H9 (cell line): ENCODE measurements at regions not wholly inside any gene's neighbourhood (a gene's known extent, or its start where the extent isn't known, plus 50 kb on each side); places are given as distances from the start of the nearest gene placed in this dataset.

ENCODE experiments used
- DNase-seq: peaks from one replicate; pipeline ENCODE4 v3.0.0-alpha.2; 2017
- H2AFZ ChIP-seq: one replicate; pipeline ENCODE4 v1.6.1; 2013; ENCODE audit warnings: mild to moderate bottlenecking, low read length, control low read depth, moderate library complexity
- H2AK5ac ChIP-seq: 2 replicates; pipeline ENCODE4 v1.6.1; 2013; ENCODE audit warnings: low read length, control low read depth, mixed read lengths; ENCODE audit not compliant: insufficient read length
- H2BK120ac ChIP-seq: one replicate; pipeline ENCODE4 v1.6.1; 2013; ENCODE audit warnings: low read depth, mild to moderate bottlenecking, low read length, control low read depth, inconsistent platforms; ENCODE audit not compliant: poor library complexity, severe bottlenecking
- H2BK12ac ChIP-seq: 2 replicates; pipeline ENCODE4 v1.6.1; 2013; ENCODE audit warnings: low read length, control low read depth, mixed read lengths, low read depth; ENCODE audit not compliant: insufficient read length
- H2BK15ac ChIP-seq: 2 replicates; pipeline ENCODE4 v1.6.1; 2013; ENCODE audit warnings: low read depth, low read length, control low read depth
- H2BK20ac ChIP-seq: one replicate; pipeline ENCODE4 v1.6.1; 2013; ENCODE audit warnings: low read depth, mild to moderate bottlenecking, low read length, control low read depth, inconsistent platforms; ENCODE audit not compliant: poor library complexity, severe bottlenecking
- H2BK5ac ChIP-seq: 2 replicates; pipeline ENCODE4 v1.6.1; 2013; ENCODE audit warnings: low read length, control low read depth, mixed read lengths; ENCODE audit not compliant: insufficient read length
- H3K14ac ChIP-seq: 2 replicates; pipeline ENCODE4 v1.6.1; 2013; ENCODE audit warnings: low read length, control low read depth; ENCODE audit not compliant: insufficient read depth
- H3K18ac ChIP-seq: 2 replicates; pipeline ENCODE4 v1.6.1; 2013; ENCODE audit warnings: low read depth, mild to moderate bottlenecking, mixed read lengths, low read length, control low read depth; ENCODE audit not compliant: insufficient read length
- H3K23ac ChIP-seq: 2 replicates; pipeline ENCODE4 v1.6.1; 2013; ENCODE audit warnings: low read length, control low read depth, mixed read lengths, low read depth; ENCODE audit not compliant: insufficient read length
- H3K23me2 ChIP-seq: 2 replicates; pipeline ENCODE4 v1.6.1; 2013; ENCODE audit warnings: low read depth, mild to moderate bottlenecking, mixed read lengths, low read length, control low read depth; ENCODE audit not compliant: insufficient read length, poor library complexity, severe bottlenecking
- H3K27ac ChIP-seq: 2 replicates; pipeline ENCODE4 v1.5.1; 2013; ENCODE audit warnings: low read length, control low read depth, mixed read lengths, low read depth; ENCODE audit not compliant: insufficient read length
- H3K27me3 ChIP-seq: 2 replicates; pipeline ENCODE4 v1.6.1; 2013; ENCODE audit warnings: low read length, control low read depth, inconsistent platforms; ENCODE audit not compliant: insufficient read depth
- H3K4ac ChIP-seq: 2 replicates; pipeline ENCODE4 v1.6.1; 2013; ENCODE audit warnings: low read depth, mild to moderate bottlenecking, control low read depth, inconsistent platforms, low read length, moderate library complexity
- H3K4me1 ChIP-seq: 2 replicates; pipeline ENCODE4 v1.6.1; 2013; ENCODE audit warnings: low read length, control low read depth, inconsistent platforms; ENCODE audit not compliant: insufficient read depth
- H3K4me2 ChIP-seq: 2 replicates; pipeline ENCODE4 v1.6.1; 2013; ENCODE audit warnings: low read length, control low read depth, mixed read lengths; ENCODE audit not compliant: insufficient read length, insufficient read depth
- H3K56ac ChIP-seq: 2 replicates; pipeline ENCODE4 v1.6.1; 2013; ENCODE audit warnings: low read depth, mild to moderate bottlenecking, mixed read lengths, low read length, control low read depth; ENCODE audit not compliant: insufficient read length
- H3K79me1 ChIP-seq: 2 replicates; pipeline ENCODE4 v1.6.1; 2013; ENCODE audit warnings: low read depth, mild to moderate bottlenecking, moderate library complexity, low read length, control low read depth, inconsistent platforms; ENCODE audit not compliant: insufficient read depth, poor library complexity, severe bottlenecking
- H3K79me2 ChIP-seq: 2 replicates; pipeline ENCODE4 v1.6.1; 2013; ENCODE audit warnings: low read length, control low read depth, inconsistent platforms; ENCODE audit not compliant: insufficient read depth
- H3K9ac ChIP-seq: 2 replicates; pipeline ENCODE4 v1.6.1; 2013; ENCODE audit warnings: low read length, control low read depth, mixed read lengths; ENCODE audit not compliant: insufficient read length; ENCODE audit errors: extremely low read depth
- H3K9me3 ChIP-seq: one replicate; pipeline ENCODE4 v1.6.1; 2013; ENCODE audit warnings: low read depth, low read length, inconsistent platforms; ENCODE audit not compliant: control insufficient read depth
- H3T11ph ChIP-seq: one replicate; pipeline ENCODE4 v1.6.1; 2013; ENCODE audit warnings: mild to moderate bottlenecking, low read length, control low read depth, inconsistent platforms
- H4K20me1 ChIP-seq: one replicate; pipeline ENCODE4 v1.6.1; 2013; ENCODE audit not compliant: control insufficient read depth, insufficient read length, insufficient read depth
- H4K5ac ChIP-seq: 2 replicates; pipeline ENCODE4 v1.6.1; 2013; ENCODE audit warnings: low read depth, mild to moderate bottlenecking, mixed read lengths, low read length, control low read depth; ENCODE audit not compliant: insufficient read length
- H4K8ac ChIP-seq: replicated peaks from 2 replicates; pipeline ENCODE4 v1.6.1; 2013; ENCODE audit warnings: low read length, control low read depth, mixed read lengths, low read depth; ENCODE audit not compliant: insufficient read length
- H4K91ac ChIP-seq: 2 replicates; pipeline ENCODE4 v1.6.1; 2013; ENCODE audit warnings: low read depth, mild to moderate bottlenecking, moderate library complexity, mixed read lengths, low read length, control low read depth; ENCODE audit not compliant: insufficient read length
- H3K27ac Mint-ChIP-seq, 3 experiments: 2 replicates in 2 of 3; 3 replicates in 1 of 3; pipeline ENCODE4 v1.8.0; 2020 to 2021; ENCODE audit warnings: mixed read lengths in 3 of 3, mild to moderate bottlenecking in 1 of 3, moderate library complexity in 1 of 3
- H3K27me3 Mint-ChIP-seq: 2 replicates; pipeline ENCODE4 v1.8.0; 2021; ENCODE audit warnings: low read depth, mild to moderate bottlenecking, moderate library complexity, mixed read lengths
- H3K36me3 Mint-ChIP-seq, 3 experiments: 2 replicates in 2 of 3; 3 replicates in 1 of 3; pipeline ENCODE4 v1.8.0; 2020 to 2021; ENCODE audit warnings: low read depth in 3 of 3, mixed read lengths in 3 of 3; ENCODE audit not compliant: insufficient read depth in 1 of 3
- H3K4me1 Mint-ChIP-seq, 2 experiments: 2 replicates each; pipeline ENCODE4 v1.8.0; 2020; ENCODE audit warnings: mixed read lengths in 2 of 2
- H3K4me3 Mint-ChIP-seq, 2 experiments: 2 replicates in 1 of 2; 3 replicates in 1 of 2; pipeline ENCODE4 v1.8.0; 2020 to 2021; ENCODE audit warnings: mild to moderate bottlenecking in 2 of 2, mixed read lengths in 2 of 2, moderate library complexity in 1 of 2
- H3K9me3 Mint-ChIP-seq, 2 experiments: 2 replicates in 1 of 2; 3 replicates in 1 of 2; pipeline ENCODE4 v1.8.0; 2020; ENCODE audit warnings: mild to moderate bottlenecking in 2 of 2, mixed read lengths in 2 of 2, moderate library complexity in 1 of 2
- CTCF ChIP-seq: fragments of 200-600 bp; sonication (generic); conservative IDR thresholded peaks from 3 replicates; pipeline ENCODE4 v1.8.0; 2021; ENCODE audit warnings: antibody characterized with exemption, mild to moderate bottlenecking
- WGBS: extraction: QIAGEN DNeasy Blood & Tissue Kit; methylation state at CpG from one replicate; pipeline ENCODE4 v1.1.7; 2013; ENCODE audit warnings: missing lambda C conversion rate, low lambda C conversion rate, mixed read lengths; ENCODE audit not compliant: insufficient read length; ENCODE audit errors: extremely low coverage; 5-methylcytosine and 5-hydroxymethylcytosine counted together

- Histone ChIP-seq H2BK15ac (no peak overlapping the region), H2BK5ac (no peak overlapping the region), H2AFZ (no peak overlapping the region), H2BK120ac (no peak overlapping the region), H3K79me1 (no peaks in the 10 kb centered on the region), H3K4ac (no peak overlapping the region), H3K9ac (no peak overlapping the region), H3K23me2 (no peaks in the 10 kb centered on the region), H3K9me3 (no peaks in the 10 kb centered on the region), H3K14ac (no peak overlapping the region), H3K27ac (no peak overlapping the region), H2AK5ac (no peak overlapping the region), H3T11ph (no peak overlapping the region), H3K79me2 (no peaks in the 10 kb centered on the region), H3K56ac (no peak overlapping the region), H4K5ac (no peak overlapping the region), H4K20me1 (no peaks in the 10 kb centered on the region), H2BK12ac (no peak overlapping the region), H3K4me2 (no peak overlapping the region), H3K27me3 (no peaks in the 10 kb centered on the region), H2BK20ac (no peak overlapping the region), H4K91ac (no peak overlapping the region), H3K23ac (no peak overlapping the region), H3K4me1 (no peaks in the 10 kb centered on the region), H4K8ac (no peak overlapping the region), H3K18ac (no peak overlapping the region)
- Mint-ChIP-seq H3K4me1 (peaks cover 17% of the 10 kb centered on the region in 2 experiments), H3K27ac (no peak overlapping the region), H3K27me3 (no peaks in the 10 kb centered on the region), H3K4me3 (no peak overlapping the region), H3K9me3 (no peaks in the 10 kb centered on the region), H3K36me3 (no peaks in the 10 kb centered on the region)
- no peak for DNase-seq
- no CpG with 5 or more reads among the region's 3 CpGs for WGBS
- TF ChIP-seq CTCF = no peak
Observed at GRCh38 chr2:12009323-12009905, 263.0 kb downstream of the LPIN1 start.
